H9 (cell line): ENCODE measurements at regions not wholly inside any gene's neighbourhood (a gene's known extent, or its start where the extent isn't known, plus 50 kb on each side); places are given as distances from the start of the nearest gene placed in this dataset.

ENCODE experiments used
- DNase-seq: peaks from one replicate; pipeline ENCODE4 v3.0.0-alpha.2; 2017
- H2AFZ ChIP-seq: one replicate; pipeline ENCODE4 v1.6.1; 2013; ENCODE audit warnings: mild to moderate bottlenecking, low read length, control low read depth, moderate library complexity
- H2AK5ac ChIP-seq: 2 replicates; pipeline ENCODE4 v1.6.1; 2013; ENCODE audit warnings: low read length, control low read depth, mixed read lengths; ENCODE audit not compliant: insufficient read length
- H2BK120ac ChIP-seq: one replicate; pipeline ENCODE4 v1.6.1; 2013; ENCODE audit warnings: low read depth, mild to moderate bottlenecking, low read length, control low read depth, inconsistent platforms; ENCODE audit not compliant: poor library complexity, severe bottlenecking
- H2BK12ac ChIP-seq: 2 replicates; pipeline ENCODE4 v1.6.1; 2013; ENCODE audit warnings: low read length, control low read depth, mixed read lengths, low read depth; ENCODE audit not compliant: insufficient read length
- H2BK15ac ChIP-seq: 2 replicates; pipeline ENCODE4 v1.6.1; 2013; ENCODE audit warnings: low read depth, low read length, control low read depth
- H2BK20ac ChIP-seq: one replicate; pipeline ENCODE4 v1.6.1; 2013; ENCODE audit warnings: low read depth, mild to moderate bottlenecking, low read length, control low read depth, inconsistent platforms; ENCODE audit not compliant: poor library complexity, severe bottlenecking
- H2BK5ac ChIP-seq: 2 replicates; pipeline ENCODE4 v1.6.1; 2013; ENCODE audit warnings: low read length, control low read depth, mixed read lengths; ENCODE audit not compliant: insufficient read length
- H3K14ac ChIP-seq: 2 replicates; pipeline ENCODE4 v1.6.1; 2013; ENCODE audit warnings: low read length, control low read depth; ENCODE audit not compliant: insufficient read depth
- H3K18ac ChIP-seq: 2 replicates; pipeline ENCODE4 v1.6.1; 2013; ENCODE audit warnings: low read depth, mild to moderate bottlenecking, mixed read lengths, low read length, control low read depth; ENCODE audit not compliant: insufficient read length
- H3K23ac ChIP-seq: 2 replicates; pipeline ENCODE4 v1.6.1; 2013; ENCODE audit warnings: low read length, control low read depth, mixed read lengths, low read depth; ENCODE audit not compliant: insufficient read length
- H3K23me2 ChIP-seq: 2 replicates; pipeline ENCODE4 v1.6.1; 2013; ENCODE audit warnings: low read depth, mild to moderate bottlenecking, mixed read lengths, low read length, control low read depth; ENCODE audit not compliant: insufficient read length, poor library complexity, severe bottlenecking
- H3K27ac ChIP-seq: 2 replicates; pipeline ENCODE4 v1.5.1; 2013; ENCODE audit warnings: low read length, control low read depth, mixed read lengths, low read depth; ENCODE audit not compliant: insufficient read length
- H3K27me3 ChIP-seq: 2 replicates; pipeline ENCODE4 v1.6.1; 2013; ENCODE audit warnings: low read length, control low read depth, inconsistent platforms; ENCODE audit not compliant: insufficient read depth
- H3K4ac ChIP-seq: 2 replicates; pipeline ENCODE4 v1.6.1; 2013; ENCODE audit warnings: low read depth, mild to moderate bottlenecking, control low read depth, inconsistent platforms, low read length, moderate library complexity
- H3K4me1 ChIP-seq: 2 replicates; pipeline ENCODE4 v1.6.1; 2013; ENCODE audit warnings: low read length, control low read depth, inconsistent platforms; ENCODE audit not compliant: insufficient read depth
- H3K4me2 ChIP-seq: 2 replicates; pipeline ENCODE4 v1.6.1; 2013; ENCODE audit warnings: low read length, control low read depth, mixed read lengths; ENCODE audit not compliant: insufficient read length, insufficient read depth
- H3K56ac ChIP-seq: 2 replicates; pipeline ENCODE4 v1.6.1; 2013; ENCODE audit warnings: low read depth, mild to moderate bottlenecking, mixed read lengths, low read length, control low read depth; ENCODE audit not compliant: insufficient read length
- H3K79me1 ChIP-seq: 2 replicates; pipeline ENCODE4 v1.6.1; 2013; ENCODE audit warnings: low read depth, mild to moderate bottlenecking, moderate library complexity, low read length, control low read depth, inconsistent platforms; ENCODE audit not compliant: insufficient read depth, poor library complexity, severe bottlenecking
- H3K79me2 ChIP-seq: 2 replicates; pipeline ENCODE4 v1.6.1; 2013; ENCODE audit warnings: low read length, control low read depth, inconsistent platforms; ENCODE audit not compliant: insufficient read depth
- H3K9ac ChIP-seq: 2 replicates; pipeline ENCODE4 v1.6.1; 2013; ENCODE audit warnings: low read length, control low read depth, mixed read lengths; ENCODE audit not compliant: insufficient read length; ENCODE audit errors: extremely low read depth
- H3K9me3 ChIP-seq: one replicate; pipeline ENCODE4 v1.6.1; 2013; ENCODE audit warnings: low read depth, low read length, inconsistent platforms; ENCODE audit not compliant: control insufficient read depth
- H3T11ph ChIP-seq: one replicate; pipeline ENCODE4 v1.6.1; 2013; ENCODE audit warnings: mild to moderate bottlenecking, low read length, control low read depth, inconsistent platforms
- H4K20me1 ChIP-seq: one replicate; pipeline ENCODE4 v1.6.1; 2013; ENCODE audit not compliant: control insufficient read depth, insufficient read length, insufficient read depth
- H4K5ac ChIP-seq: 2 replicates; pipeline ENCODE4 v1.6.1; 2013; ENCODE audit warnings: low read depth, mild to moderate bottlenecking, mixed read lengths, low read length, control low read depth; ENCODE audit not compliant: insufficient read length
- H4K8ac ChIP-seq: replicated peaks from 2 replicates; pipeline ENCODE4 v1.6.1; 2013; ENCODE audit warnings: low read length, control low read depth, mixed read lengths, low read depth; ENCODE audit not compliant: insufficient read length
- H4K91ac ChIP-seq: 2 replicates; pipeline ENCODE4 v1.6.1; 2013; ENCODE audit warnings: low read depth, mild to moderate bottlenecking, moderate library complexity, mixed read lengths, low read length, control low read depth; ENCODE audit not compliant: insufficient read length
- H3K27ac Mint-ChIP-seq, 3 experiments: 2 replicates in 2 of 3; 3 replicates in 1 of 3; pipeline ENCODE4 v1.8.0; 2020 to 2021; ENCODE audit warnings: mixed read lengths in 3 of 3, mild to moderate bottlenecking in 1 of 3, moderate library complexity in 1 of 3
- H3K27me3 Mint-ChIP-seq: 2 replicates; pipeline ENCODE4 v1.8.0; 2021; ENCODE audit warnings: low read depth, mild to moderate bottlenecking, moderate library complexity, mixed read lengths
- H3K36me3 Mint-ChIP-seq, 3 experiments: 2 replicates in 2 of 3; 3 replicates in 1 of 3; pipeline ENCODE4 v1.8.0; 2020 to 2021; ENCODE audit warnings: low read depth in 3 of 3, mixed read lengths in 3 of 3; ENCODE audit not compliant: insufficient read depth in 1 of 3
- H3K4me1 Mint-ChIP-seq, 2 experiments: 2 replicates each; pipeline ENCODE4 v1.8.0; 2020; ENCODE audit warnings: mixed read lengths in 2 of 2
- H3K4me3 Mint-ChIP-seq, 2 experiments: 2 replicates in 1 of 2; 3 replicates in 1 of 2; pipeline ENCODE4 v1.8.0; 2020 to 2021; ENCODE audit warnings: mild to moderate bottlenecking in 2 of 2, mixed read lengths in 2 of 2, moderate library complexity in 1 of 2
- H3K9me3 Mint-ChIP-seq, 2 experiments: 2 replicates in 1 of 2; 3 replicates in 1 of 2; pipeline ENCODE4 v1.8.0; 2020; ENCODE audit warnings: mild to moderate bottlenecking in 2 of 2, mixed read lengths in 2 of 2, moderate library complexity in 1 of 2
- WGBS: extraction: QIAGEN DNeasy Blood & Tissue Kit; methylation state at CpG from one replicate; pipeline ENCODE4 v1.1.7; 2013; ENCODE audit warnings: missing lambda C conversion rate, low lambda C conversion rate, mixed read lengths; ENCODE audit not compliant: insufficient read length; ENCODE audit errors: extremely low coverage; 5-methylcytosine and 5-hydroxymethylcytosine counted together
- TF ChIP-seq, protein P1 (sequence below): fragments of 200-600 bp; sonication (generic); conservative IDR thresholded peaks from 3 replicates; pipeline ENCODE4 v1.8.0; 2021; ENCODE audit warnings: antibody characterized with exemption, mild to moderate bottlenecking

DNA sequence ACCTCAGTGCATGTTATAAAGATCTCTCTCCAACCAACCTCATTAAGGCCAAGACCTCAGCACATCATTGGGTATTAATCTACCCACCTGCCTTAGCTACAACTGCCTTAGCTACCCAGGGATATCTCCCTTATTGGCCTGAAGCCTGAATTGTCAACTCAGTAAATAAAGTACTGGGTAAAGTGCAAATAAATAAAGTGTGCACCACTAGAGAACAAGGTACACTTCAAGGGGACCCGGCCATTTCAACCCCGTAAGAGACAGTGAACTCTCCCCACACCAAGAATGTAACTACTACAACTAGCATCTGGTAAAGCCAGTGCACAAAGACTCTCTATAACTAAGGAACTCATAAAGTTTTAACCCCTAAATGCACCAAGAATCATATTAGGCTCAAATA, 61.7 kb upstream of the POU3F4 start:
- no peak overlapping the region for H2BK20ac ChIP-seq
- H2BK12ac ChIP-seq, result no peak overlapping the region
- no peak overlapping the region for H2AFZ ChIP-seq
- H3K27ac Mint-ChIP-seq, result no peak overlapping the region
- no peak overlapping the region for H3K23ac ChIP-seq
- no peak overlapping the region for H2AK5ac ChIP-seq
- H3K27me3 ChIP-seq, result no peaks in the 10 kb centered on the region
- no peaks in the 10 kb centered on the region for H3K27me3 Mint-ChIP-seq
- H3K79me2 ChIP-seq, result no peaks in the 10 kb centered on the region
- no CpG with 5 or more reads among the region's 2 CpGs for WGBS
- H4K5ac ChIP-seq, result no peak overlapping the region
- no peak overlapping the region for H2BK15ac ChIP-seq
- no peak overlapping the region for H3K18ac ChIP-seq
- no peak overlapping the region for H4K8ac ChIP-seq
- no peak overlapping the region for H3T11ph ChIP-seq
- no peak overlapping the region for H2BK120ac ChIP-seq
- no peak overlapping the region for H3K4me3 Mint-ChIP-seq
- no peak overlapping the region for H3K9ac ChIP-seq
- H3K56ac ChIP-seq, result no peak overlapping the region
- H3K4me1 Mint-ChIP-seq, result no peaks in the 10 kb centered on the region
- peaks cover 59 to 74% of the 10 kb centered on the region in 2 experiments for H3K9me3 Mint-ChIP-seq
- H3K4ac ChIP-seq, result no peak overlapping the region
- peaks cover 9% of the 10 kb centered on the region for H3K9me3 ChIP-seq
- no peak overlapping the region for H2BK5ac ChIP-seq
- no peak overlapping the region for H3K4me2 ChIP-seq
- no peaks in the 10 kb centered on the region for H3K79me1 ChIP-seq
- peaks cover 1 to 5% (median 2%) of the 10 kb centered on the region in 3 experiments; a peak in 4 of 7 replicates for H3K36me3 Mint-ChIP-seq
- DNase-seq, result no peak
- TF ChIP-seq, protein P1, sequence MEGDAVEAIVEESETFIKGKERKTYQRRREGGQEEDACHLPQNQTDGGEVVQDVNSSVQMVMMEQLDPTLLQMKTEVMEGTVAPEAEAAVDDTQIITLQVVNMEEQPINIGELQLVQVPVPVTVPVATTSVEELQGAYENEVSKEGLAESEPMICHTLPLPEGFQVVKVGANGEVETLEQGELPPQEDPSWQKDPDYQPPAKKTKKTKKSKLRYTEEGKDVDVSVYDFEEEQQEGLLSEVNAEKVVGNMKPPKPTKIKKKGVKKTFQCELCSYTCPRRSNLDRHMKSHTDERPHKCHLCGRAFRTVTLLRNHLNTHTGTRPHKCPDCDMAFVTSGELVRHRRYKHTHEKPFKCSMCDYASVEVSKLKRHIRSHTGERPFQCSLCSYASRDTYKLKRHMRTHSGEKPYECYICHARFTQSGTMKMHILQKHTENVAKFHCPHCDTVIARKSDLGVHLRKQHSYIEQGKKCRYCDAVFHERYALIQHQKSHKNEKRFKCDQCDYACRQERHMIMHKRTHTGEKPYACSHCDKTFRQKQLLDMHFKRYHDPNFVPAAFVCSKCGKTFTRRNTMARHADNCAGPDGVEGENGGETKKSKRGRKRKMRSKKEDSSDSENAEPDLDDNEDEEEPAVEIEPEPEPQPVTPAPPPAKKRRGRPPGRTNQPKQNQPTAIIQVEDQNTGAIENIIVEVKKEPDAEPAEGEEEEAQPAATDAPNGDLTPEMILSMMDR, result no peak
- H3K23me2 ChIP-seq, result no peaks in the 10 kb centered on the region
- no peak overlapping the region for H3K14ac ChIP-seq
- H4K20me1 ChIP-seq, result no peaks in the 10 kb centered on the region
- H4K91ac ChIP-seq, result no peak overlapping the region
- no peak overlapping the region for H3K27ac ChIP-seq
- no peaks in the 10 kb centered on the region for H3K4me1 ChIP-seq
